ENCODE measurements at regions not wholly inside any gene's neighbourhood (a gene's known extent, or its start where the extent isn't known, plus 50 kb on each side); places are given as distances from the start of the nearest gene placed in this dataset.

DNA sequence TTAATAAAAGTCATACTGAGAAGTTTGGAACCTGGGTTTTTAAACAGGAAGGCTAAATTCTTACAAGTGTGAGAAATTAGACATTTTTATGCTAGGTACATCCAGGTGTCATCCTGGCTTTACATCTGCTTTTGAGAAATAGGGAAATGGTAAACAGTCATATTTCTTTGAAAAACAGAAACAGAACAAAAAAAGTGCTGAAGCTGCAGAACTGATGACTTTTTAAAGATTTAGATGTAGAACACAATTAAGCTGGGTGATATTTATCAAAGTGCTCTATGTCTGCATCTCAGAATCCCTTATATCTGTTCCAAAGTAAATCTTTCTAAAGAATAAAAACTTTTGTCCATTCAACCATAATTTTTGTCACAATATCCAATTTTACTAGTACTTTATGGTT, 282.9 kb upstream of the ATXN7L3B start (continued):
- TF ChIP-seq, protein P1, sequence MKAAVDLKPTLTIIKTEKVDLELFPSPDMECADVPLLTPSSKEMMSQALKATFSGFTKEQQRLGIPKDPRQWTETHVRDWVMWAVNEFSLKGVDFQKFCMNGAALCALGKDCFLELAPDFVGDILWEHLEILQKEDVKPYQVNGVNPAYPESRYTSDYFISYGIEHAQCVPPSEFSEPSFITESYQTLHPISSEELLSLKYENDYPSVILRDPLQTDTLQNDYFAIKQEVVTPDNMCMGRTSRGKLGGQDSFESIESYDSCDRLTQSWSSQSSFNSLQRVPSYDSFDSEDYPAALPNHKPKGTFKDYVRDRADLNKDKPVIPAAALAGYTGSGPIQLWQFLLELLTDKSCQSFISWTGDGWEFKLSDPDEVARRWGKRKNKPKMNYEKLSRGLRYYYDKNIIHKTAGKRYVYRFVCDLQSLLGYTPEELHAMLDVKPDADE (IDR thresholded peaks at IDR 0.05), result no peak

DNA sequence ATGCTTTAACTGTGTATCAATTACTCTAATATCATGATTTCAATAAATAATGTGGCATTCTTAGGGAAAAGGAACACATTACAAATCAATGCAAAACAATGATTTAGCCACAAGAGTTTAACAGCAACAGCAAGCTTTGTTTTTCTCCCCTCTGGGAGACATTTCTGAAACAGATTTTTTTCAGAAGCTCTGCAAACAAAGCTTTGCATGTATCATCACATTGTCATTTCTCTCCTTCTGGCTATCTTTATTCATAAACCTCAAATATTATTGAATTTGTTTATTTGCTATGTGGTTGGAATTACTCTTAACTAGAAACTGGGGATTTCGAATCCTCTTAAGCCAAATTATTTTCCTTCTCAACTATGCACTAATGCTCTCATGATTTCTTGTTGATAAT, 278.4 kb upstream of the ATXN7L3B start:
- Mint-ChIP-seq H3K4me3 (no peak overlapping the region), H3K9me3 (peaks cover 5% of the 10 kb centered on the region), H3K4me1 (peaks cover 22% of the 10 kb centered on the region; the same call in 2 of the 3 replicates), H3K36me3 (ENCODE audit: low read depth) (peaks cover 6% of the 10 kb centered on the region; the same call in 2 of the 3 replicates), H3K27me3 (ENCODE audit: insufficient read depth, low read depth, poor library complexity) (no peaks in the 10 kb centered on the region), H3K27ac (no peak overlapping the region; the same call in 1 of the 2 replicates)
- H3K4me1 ChIP-seq (ENCODE audit: insufficient read depth), result peaks cover 8% of the 10 kb centered on the region; the same call in 1 of the 2 replicates
- ATAC-seq, result no peak
- no peak overlapping the region for H2AFZ ChIP-seq
- DNase-seq (ENCODE audit: low spot score), result no peak
- H3K9me2 ChIP-seq (ENCODE audit: insufficient read depth), result no peaks in the 10 kb centered on the region
- H3K4me3 ChIP-seq, result no peak overlapping the region
- no peak overlapping the region for H3K27ac ChIP-seq (ENCODE audit: low read depth)
- no peaks in the 10 kb centered on the region for H3F3A ChIP-seq (replicated peaks; ENCODE audit: low read depth)
- H3K27me3 ChIP-seq (ENCODE audit: insufficient read depth), result no peaks in the 10 kb centered on the region
- no peaks in the 10 kb centered on the region for H3K79me2 ChIP-seq (replicated peaks; ENCODE audit: insufficient read depth)
- TF ChIP-seq ZNF114 (CRISPR knock-in tag; IDR thresholded peaks at IDR 0.05) (no peak), EZH2 (IDR thresholded peaks at IDR 0.05; ENCODE audit: low read depth, unreplicated experiment) (no peak), NANOG (IDR thresholded peaks at IDR 0.05; ENCODE audit: borderline replicate concordance) (no peak), POLR2AphosphoS5 (IDR thresholded peaks at IDR 0.05; ENCODE audit: low read depth) (no peak), STAT1 (IDR thresholded peaks at IDR 0.05; ENCODE audit: unreplicated experiment) (no peak), EZH2phosphoT487 (IDR thresholded peaks at IDR 0.05; ENCODE audit: unreplicated experiment) (no peak), CREB1 (CRISPR knock-in tag; IDR thresholded peaks at IDR 0.05; ENCODE audit: low read depth) (no peak)
- TF ChIP-seq, protein P2, sequence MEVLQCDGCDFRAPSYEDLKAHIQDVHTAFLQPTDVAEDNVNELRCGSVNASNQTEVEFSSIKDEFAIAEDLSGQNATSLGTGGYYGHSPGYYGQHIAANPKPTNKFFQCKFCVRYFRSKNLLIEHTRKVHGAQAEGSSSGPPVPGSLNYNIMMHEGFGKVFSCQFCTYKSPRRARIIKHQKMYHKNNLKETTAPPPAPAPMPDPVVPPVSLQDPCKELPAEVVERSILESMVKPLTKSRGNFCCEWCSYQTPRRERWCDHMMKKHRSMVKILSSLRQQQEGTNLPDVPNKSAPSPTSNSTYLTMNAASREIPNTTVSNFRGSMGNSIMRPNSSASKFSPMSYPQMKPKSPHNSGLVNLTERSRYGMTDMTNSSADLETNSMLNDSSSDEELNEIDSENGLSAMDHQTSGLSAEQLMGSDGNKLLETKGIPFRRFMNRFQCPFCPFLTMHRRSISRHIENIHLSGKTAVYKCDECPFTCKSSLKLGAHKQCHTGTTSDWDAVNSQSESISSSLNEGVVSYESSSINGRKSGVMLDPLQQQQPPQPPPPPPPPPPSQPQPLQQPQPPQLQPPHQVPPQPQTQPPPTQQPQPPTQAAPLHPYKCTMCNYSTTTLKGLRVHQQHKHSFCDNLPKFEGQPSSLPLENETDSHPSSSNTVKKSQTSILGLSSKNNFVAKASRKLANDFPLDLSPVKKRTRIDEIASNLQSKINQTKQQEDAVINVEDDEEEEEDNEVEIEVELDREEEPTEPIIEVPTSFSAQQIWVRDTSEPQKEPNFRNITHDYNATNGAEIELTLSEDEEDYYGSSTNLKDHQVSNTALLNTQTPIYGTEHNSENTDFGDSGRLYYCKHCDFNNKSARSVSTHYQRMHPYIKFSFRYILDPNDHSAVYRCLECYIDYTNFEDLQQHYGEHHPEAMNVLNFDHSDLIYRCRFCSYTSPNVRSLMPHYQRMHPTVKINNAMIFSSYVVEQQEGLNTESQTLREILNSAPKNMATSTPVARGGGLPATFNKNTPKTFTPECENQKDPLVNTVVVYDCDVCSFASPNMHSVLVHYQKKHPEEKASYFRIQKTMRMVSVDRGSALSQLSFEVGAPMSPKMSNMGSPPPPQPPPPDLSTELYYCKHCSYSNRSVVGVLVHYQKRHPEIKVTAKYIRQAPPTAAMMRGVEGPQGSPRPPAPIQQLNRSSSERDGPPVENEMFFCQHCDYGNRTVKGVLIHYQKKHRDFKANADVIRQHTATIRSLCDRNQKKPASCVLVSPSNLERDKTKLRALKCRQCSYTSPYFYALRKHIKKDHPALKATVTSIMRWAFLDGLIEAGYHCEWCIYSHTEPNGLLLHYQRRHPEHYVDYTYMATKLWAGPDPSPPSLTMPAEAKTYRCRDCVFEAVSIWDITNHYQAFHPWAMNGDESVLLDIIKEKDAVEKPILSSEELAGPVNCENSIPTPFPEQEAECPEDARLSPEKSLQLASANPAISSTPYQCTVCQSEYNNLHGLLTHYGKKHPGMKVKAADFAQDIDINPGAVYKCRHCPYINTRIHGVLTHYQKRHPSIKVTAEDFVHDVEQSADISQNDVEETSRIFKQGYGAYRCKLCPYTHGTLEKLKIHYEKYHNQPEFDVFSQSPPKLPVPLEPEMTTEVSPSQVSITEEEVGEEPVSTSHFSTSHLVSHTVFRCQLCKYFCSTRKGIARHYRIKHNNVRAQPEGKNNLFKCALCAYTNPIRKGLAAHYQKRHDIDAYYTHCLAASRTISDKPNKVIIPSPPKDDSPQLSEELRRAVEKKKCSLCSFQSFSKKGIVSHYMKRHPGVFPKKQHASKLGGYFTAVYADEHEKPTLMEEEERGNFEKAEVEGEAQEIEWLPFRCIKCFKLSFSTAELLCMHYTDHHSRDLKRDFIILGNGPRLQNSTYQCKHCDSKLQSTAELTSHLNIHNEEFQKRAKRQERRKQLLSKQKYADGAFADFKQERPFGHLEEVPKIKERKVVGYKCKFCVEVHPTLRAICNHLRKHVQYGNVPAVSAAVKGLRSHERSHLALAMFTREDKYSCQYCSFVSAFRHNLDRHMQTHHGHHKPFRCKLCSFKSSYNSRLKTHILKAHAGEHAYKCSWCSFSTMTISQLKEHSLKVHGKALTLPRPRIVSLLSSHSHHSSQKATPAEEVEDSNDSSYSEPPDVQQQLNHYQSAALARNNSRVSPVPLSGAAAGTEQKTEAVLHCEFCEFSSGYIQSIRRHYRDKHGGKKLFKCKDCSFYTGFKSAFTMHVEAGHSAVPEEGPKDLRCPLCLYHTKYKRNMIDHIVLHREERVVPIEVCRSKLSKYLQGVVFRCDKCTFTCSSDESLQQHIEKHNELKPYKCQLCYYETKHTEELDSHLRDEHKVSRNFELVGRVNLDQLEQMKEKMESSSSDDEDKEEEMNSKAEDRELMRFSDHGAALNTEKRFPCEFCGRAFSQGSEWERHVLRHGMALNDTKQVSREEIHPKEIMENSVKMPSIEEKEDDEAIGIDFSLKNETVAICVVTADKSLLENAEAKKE (CRISPR knock-in tag; IDR thresholded peaks at IDR 0.05), result no peak
- TF ChIP-seq, protein P1 (IDR thresholded peaks at IDR 0.05), result no peak
- TF ChIP-seq, protein P3, sequence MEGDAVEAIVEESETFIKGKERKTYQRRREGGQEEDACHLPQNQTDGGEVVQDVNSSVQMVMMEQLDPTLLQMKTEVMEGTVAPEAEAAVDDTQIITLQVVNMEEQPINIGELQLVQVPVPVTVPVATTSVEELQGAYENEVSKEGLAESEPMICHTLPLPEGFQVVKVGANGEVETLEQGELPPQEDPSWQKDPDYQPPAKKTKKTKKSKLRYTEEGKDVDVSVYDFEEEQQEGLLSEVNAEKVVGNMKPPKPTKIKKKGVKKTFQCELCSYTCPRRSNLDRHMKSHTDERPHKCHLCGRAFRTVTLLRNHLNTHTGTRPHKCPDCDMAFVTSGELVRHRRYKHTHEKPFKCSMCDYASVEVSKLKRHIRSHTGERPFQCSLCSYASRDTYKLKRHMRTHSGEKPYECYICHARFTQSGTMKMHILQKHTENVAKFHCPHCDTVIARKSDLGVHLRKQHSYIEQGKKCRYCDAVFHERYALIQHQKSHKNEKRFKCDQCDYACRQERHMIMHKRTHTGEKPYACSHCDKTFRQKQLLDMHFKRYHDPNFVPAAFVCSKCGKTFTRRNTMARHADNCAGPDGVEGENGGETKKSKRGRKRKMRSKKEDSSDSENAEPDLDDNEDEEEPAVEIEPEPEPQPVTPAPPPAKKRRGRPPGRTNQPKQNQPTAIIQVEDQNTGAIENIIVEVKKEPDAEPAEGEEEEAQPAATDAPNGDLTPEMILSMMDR (conservative IDR thresholded peaks at IDR 0.05; ENCODE audit: low read depth in 2 of 2), result no peak
- H4K20me1 ChIP-seq (replicated peaks; ENCODE audit: insufficient read depth), result no peaks in the 10 kb centered on the region
- no peak overlapping the region for H3K4me2 ChIP-seq
- H3K36me3 ChIP-seq (ENCODE audit: insufficient read depth), result no peaks in the 10 kb centered on the region

Measured in GM23338 (cell line).